IgD-negative memory B cell (primary cell): ENCODE measurements at regions not wholly inside any gene's neighbourhood (a gene's known extent, or its start where the extent isn't known, plus 50 kb on each side); places are given as distances from the start of the nearest gene placed in this dataset.
"Not testable (repeated sequence)": the region's sequence is repeated elsewhere in the genome, so short reads cannot be mapped to it uniquely, and the experiment has no call there.

Source experiments
- H3K27ac Mint-ChIP-seq, 3 donors: one replicate each; pipeline ENCODE4 v1.8.0; 2020 to 2022; ENCODE audit warnings: mild to moderate bottlenecking in 3 of 3, mixed read lengths in 3 of 3, moderate library complexity in 1 of 3
- H3K27me3 Mint-ChIP-seq: one replicate; pipeline ENCODE4 v1.8.0; 2021; ENCODE audit warnings: mixed read lengths
- H3K36me3 Mint-ChIP-seq: one replicate; pipeline ENCODE4 v1.8.0; 2020; ENCODE audit warnings: mild to moderate bottlenecking, mixed read lengths
- H3K4me1 Mint-ChIP-seq, 3 donors: one replicate each; pipeline ENCODE4 v1.8.0; 2020 to 2022; ENCODE audit warnings: mixed read lengths in 3 of 3, mild to moderate bottlenecking in 1 of 3
- H3K4me3 Mint-ChIP-seq, 4 donors: one replicate each; pipeline ENCODE4 v1.8.0; 2020 to 2022; ENCODE audit warnings: mild to moderate bottlenecking in 4 of 4, mixed read lengths in 4 of 4, moderate library complexity in 3 of 4
- H3K9me3 Mint-ChIP-seq, 3 donors: one replicate each; pipeline ENCODE4 v1.8.0; 2020 to 2021; ENCODE audit warnings: mixed read lengths in 3 of 3, mild to moderate bottlenecking in 1 of 3

DNA sequence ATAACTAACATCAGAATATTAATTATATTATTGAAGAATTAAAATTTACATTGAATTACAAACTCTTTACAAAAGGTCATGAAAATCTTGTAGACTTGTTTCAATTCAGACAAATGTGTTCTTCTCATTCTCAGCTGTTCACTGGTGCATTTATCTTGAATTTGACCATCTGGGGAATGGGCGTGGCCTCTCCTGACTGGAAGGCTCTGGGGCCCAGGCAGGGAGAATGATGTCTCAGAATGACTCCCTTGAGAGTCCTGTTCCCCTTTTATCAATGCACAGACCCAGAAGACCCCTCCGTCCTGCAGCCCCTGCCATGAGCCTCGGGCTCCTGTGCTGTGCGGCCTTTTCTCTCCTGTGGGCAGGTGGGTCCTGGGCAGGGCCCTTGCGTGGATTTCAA, 242.2 kb upstream of the PRSS1 start:
- not testable (repeated sequence) for H3K27ac Mint-ChIP-seq, H3K4me1 Mint-ChIP-seq, H3K9me3 Mint-ChIP-seq, H3K36me3 Mint-ChIP-seq, H3K4me3 Mint-ChIP-seq
- peaks cover 18% of the 10 kb centered on the region for H3K27me3 Mint-ChIP-seq

DNA sequence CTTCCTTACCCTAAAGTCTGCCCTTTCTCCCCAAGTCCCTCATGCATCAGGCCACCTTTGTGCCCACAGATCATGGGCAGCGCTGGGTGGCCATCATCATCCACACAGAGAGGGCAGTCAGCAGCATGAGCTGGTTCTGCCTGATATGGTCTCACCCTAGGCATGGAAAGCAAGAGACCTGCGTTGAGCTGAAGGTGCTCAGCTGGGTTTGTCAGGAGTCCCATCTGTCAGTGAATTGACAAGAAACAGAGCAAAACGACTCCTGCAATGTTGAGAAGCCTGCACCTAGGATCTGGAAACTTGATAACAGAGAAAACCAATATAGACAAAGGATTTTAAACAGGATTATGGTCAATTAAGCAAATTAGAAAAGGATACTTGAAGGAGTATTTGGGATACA, 242.7 kb upstream of the PRSS1 start:
- Mint-ChIP-seq H3K36me3 (no peaks in the 10 kb centered on the region), H3K27ac (no peak overlapping the region), H3K27me3 (peaks cover 18% of the 10 kb centered on the region), H3K4me3 (no peak overlapping the region), H3K9me3 (no peaks in the 10 kb centered on the region), H3K4me1 (peaks cover 0 to 2% (median 0%) of the 10 kb centered on the region in 3 donors)

DNA sequence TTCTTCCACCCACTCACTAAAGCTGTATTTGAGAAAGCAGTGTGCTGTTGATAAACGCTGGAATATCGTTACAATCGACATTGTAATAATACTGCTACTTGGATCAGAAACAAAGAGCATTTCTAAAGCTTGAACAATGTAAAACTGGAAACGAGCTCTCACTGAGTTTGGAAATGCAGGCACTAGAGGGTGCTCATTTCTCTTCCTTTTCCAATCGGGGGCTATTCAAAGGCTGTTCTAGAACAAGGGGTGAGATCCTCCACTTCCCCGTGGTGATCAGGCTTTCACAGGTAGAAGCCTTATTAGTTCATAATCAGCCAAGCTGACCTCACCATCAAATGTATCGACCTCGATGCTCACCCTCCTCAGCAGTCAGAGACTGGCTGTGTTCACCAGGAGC, 245.3 kb upstream of the PRSS1 start:
- H3K4me3 Mint-ChIP-seq, H3K27ac Mint-ChIP-seq, H3K36me3 Mint-ChIP-seq, H3K9me3 Mint-ChIP-seq, H3K4me1 Mint-ChIP-seq: not testable (repeated sequence)
- H3K27me3 Mint-ChIP-seq, result peaks cover 19% of the 10 kb centered on the region

DNA sequence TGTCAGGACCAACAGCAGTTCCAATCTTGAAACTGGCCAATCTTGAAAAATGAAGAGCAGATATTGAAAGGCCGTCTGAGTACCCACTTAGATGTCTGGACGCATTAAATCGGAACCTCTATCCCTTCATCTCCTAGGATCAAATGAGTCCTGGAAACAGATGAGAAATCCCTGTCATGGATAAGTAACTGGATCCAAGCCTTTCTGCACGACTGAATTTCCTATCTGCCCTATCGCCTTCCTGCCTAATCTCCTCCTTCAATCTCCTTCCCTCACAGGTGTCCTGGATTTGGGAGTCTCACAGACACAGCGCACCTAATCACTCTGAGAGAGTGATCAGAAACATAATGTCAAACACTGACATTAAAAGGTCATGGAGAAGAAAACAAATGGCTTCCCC, 245.2 kb upstream of the PRSS58 start:
- H3K27ac Mint-ChIP-seq, result no peak overlapping the region
- H3K4me3 Mint-ChIP-seq, result no peak overlapping the region
- H3K4me1 Mint-ChIP-seq, result no peaks in the 10 kb centered on the region
- peaks cover 16% of the 10 kb centered on the region for H3K27me3 Mint-ChIP-seq
- H3K9me3 Mint-ChIP-seq, result no peaks in the 10 kb centered on the region
- H3K36me3 Mint-ChIP-seq, result no peaks in the 10 kb centered on the region

DNA sequence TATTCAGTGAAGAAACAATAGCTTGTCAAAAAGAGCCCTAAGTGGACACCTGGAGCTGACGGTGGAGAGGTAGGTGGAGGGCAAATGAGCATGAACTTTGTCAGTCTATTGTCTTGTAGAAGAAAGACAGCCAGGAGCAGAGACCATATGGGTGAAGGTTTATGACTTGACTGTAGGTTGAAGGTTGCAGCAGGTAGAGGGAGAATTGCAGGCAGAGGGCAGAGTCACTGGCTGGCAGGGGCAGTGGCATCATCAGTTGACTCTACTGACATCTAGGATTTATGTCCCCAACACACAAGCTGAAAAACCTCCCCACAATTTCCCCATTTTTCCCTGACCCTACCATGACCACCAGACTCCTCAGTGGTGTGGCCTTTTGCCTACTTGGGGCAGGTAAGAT, 243.6 kb upstream of the PRSS58 start:
- H3K27me3 Mint-ChIP-seq, result peaks cover 20% of the 10 kb centered on the region
- no peak overlapping the region for H3K27ac Mint-ChIP-seq
- H3K36me3 Mint-ChIP-seq, result no peaks in the 10 kb centered on the region
- H3K4me1 Mint-ChIP-seq, result peaks cover 0 to 2% (median 0%) of the 10 kb centered on the region in 3 donors
- no peak overlapping the region for H3K4me3 Mint-ChIP-seq
- peaks cover 0 to 2% (median 0%) of the 10 kb centered on the region in 3 donors for H3K9me3 Mint-ChIP-seq

DNA sequence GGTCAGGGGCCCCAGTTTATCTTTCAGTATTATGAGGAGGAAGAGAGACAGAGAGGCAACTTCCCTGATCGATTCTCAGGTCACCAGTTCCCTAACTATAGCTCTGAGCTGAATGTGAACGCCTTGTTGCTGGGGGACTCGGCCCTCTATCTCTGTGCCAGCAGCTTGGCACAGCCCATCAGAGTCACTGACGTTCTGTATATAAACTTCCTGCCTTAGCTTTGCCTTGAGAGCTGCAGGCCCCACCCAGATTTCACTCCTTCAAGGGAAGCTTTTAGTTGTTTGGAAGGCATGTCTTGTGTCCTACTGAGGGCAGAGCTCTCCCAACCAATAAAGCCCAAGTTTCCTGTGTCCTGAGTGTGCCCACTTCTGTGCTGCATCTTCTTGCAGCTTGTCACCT, 242.5 kb upstream of the PRSS58 start:
- no peaks in the 10 kb centered on the region for H3K36me3 Mint-ChIP-seq
- H3K27ac Mint-ChIP-seq, result peak overlapping the region in 1 of 3 donors; percentile 18
- peaks cover 18% of the 10 kb centered on the region for H3K27me3 Mint-ChIP-seq
- peaks cover 0 to 2% (median 0%) of the 10 kb centered on the region in 3 donors for H3K9me3 Mint-ChIP-seq
- no peak overlapping the region for H3K4me3 Mint-ChIP-seq
- peaks cover 0 to 2% (median 0%) of the 10 kb centered on the region in 3 donors for H3K4me1 Mint-ChIP-seq

DNA sequence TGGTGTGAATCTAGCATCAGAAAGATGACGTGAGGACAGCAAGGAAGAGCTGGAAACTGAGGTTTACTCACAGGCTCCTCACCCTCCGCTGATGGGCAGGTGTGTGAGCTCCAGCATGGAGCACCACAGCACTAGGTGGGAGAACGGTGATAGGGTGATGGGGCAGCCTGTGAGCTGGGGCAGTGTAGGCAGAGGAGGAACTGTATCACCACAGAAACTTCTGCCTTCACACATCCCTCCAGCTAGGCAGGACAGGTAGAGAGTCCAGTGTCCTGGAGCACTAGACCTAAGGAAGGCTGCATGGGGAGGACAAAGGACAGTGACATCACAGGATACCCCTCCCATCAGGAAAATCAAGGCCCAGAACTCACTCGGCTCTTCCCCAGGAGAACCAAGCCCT, 241.8 kb upstream of the PRSS58 start:
- peaks cover 0 to 2% (median 0%) of the 10 kb centered on the region in 3 donors for H3K9me3 Mint-ChIP-seq
- H3K27me3 Mint-ChIP-seq, result peaks cover 18% of the 10 kb centered on the region
- H3K27ac Mint-ChIP-seq, result peak overlapping the region in 1 of 3 donors; percentile 7
- H3K4me3 Mint-ChIP-seq, result no peak overlapping the region
- H3K36me3 Mint-ChIP-seq, result no peaks in the 10 kb centered on the region
- H3K4me1 Mint-ChIP-seq, result peaks cover 0 to 2% (median 0%) of the 10 kb centered on the region in 3 donors

DNA sequence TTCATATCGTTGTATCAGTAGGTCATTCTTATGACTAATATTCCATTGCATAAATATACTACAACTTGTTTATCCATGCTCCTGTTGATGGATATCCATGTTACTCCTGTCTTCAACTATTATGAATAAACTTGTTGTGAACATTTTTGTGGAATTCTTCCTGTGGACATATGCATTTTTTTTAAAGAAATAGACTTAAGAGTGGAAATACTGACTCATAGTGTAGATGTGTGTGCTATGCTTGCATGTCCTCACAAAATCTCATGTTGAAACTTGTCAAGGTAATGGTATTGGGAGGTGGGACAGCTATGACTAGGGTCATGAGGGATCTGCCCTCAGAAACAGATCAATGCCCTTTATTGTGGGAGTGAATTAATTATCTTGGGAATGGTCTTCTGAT, 240.5 kb upstream of the PRSS58 start:
- Mint-ChIP-seq H3K27ac (no peak overlapping the region), H3K9me3 (peaks cover 0 to 2% (median 0%) of the 10 kb centered on the region in 3 donors), H3K36me3 (no peaks in the 10 kb centered on the region), H3K4me3 (peak overlapping the region in 1 of 4 donors; percentile 2), H3K27me3 (peaks cover 19% of the 10 kb centered on the region), H3K4me1 (peaks cover 0 to 2% (median 0%) of the 10 kb centered on the region in 3 donors)

DNA sequence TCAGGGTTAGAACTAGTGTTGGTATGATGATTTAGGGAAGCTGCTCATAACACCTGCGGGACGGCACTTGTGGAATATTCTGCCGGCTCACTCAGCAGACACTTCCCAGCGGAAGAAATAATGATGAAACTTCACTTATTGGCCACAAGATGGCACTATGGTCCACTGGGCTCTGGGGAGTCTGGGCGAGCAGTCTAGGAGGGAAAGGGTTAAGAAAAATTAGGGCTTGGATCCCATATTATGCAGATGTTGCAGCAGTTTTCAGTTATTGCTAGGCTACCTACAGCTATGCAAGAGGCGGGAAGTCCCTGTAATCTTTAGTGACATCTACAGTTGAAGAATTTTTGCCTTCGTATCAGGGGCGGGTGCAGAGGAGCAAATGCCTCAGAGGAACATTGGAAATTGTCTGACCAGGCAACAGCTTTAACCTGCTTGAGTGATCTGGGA, 238.7 kb upstream of the PRSS58 start:
- Mint-ChIP-seq H3K4me3 (peak overlapping the region in 1 of 4 donors; percentile 18), H3K36me3 (no peaks in the 10 kb centered on the region)

DNA sequence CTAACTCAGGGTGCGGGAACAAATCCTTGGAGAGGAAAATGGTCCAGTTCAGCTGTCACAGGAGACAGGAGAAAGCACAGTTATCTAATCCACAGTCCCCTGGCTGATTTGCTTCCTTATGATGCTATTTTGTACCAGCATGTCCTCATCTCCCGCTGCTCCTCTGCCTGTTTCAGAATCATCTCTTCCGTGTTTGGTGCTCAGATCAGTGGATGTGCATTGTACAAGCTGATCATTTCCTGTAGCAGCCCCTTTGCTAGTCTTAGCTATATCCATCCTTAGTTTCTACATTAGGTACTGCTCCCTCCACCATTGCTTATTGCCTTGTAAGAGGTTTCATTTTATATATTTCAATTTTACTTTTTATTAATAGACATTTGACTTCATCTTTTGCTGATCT, 238.0 kb upstream of the PRSS58 start:
- H3K9me3 Mint-ChIP-seq, H3K36me3 Mint-ChIP-seq, H3K4me1 Mint-ChIP-seq, H3K27ac Mint-ChIP-seq: not testable (repeated sequence)
- Mint-ChIP-seq H3K4me3 (peak overlapping the region in 1 of 4 donors; percentile 6), H3K27me3 (peaks cover 21% of the 10 kb centered on the region)

More for the DNA sequence above, 238.7 kb upstream of the PRSS58 start:
- peaks cover 0 to 2% (median 0%) of the 10 kb centered on the region in 3 donors for H3K9me3 Mint-ChIP-seq
- peaks cover 0 to 2% (median 0%) of the 10 kb centered on the region in 3 donors for H3K4me1 Mint-ChIP-seq
- H3K27me3 Mint-ChIP-seq, result peaks cover 21% of the 10 kb centered on the region
- no peak overlapping the region for H3K27ac Mint-ChIP-seq

DNA sequence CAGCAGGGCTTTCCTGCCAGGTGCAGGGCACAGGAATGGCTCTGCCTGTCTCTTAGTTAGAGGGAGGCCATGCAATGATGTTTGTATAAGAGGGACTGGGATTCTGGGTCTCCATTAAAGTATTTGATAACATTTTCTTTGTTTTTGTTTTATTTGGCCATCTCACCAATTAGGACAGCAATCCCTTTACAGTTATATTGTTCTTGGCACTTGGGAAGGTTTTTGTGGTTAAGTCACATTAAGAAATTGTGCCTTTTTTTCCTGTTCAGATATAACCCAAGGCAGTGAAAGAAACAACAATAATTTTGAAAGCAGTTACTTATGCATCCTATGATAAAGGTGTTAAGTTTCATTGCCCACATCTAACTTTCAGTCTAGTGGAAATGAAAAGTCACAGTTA, 237.4 kb upstream of the PRSS58 start:
- not testable (repeated sequence) for H3K4me1 Mint-ChIP-seq, H3K9me3 Mint-ChIP-seq, H3K27ac Mint-ChIP-seq, H3K36me3 Mint-ChIP-seq, H3K4me3 Mint-ChIP-seq
- H3K27me3 Mint-ChIP-seq, result peaks cover 21% of the 10 kb centered on the region

DNA sequence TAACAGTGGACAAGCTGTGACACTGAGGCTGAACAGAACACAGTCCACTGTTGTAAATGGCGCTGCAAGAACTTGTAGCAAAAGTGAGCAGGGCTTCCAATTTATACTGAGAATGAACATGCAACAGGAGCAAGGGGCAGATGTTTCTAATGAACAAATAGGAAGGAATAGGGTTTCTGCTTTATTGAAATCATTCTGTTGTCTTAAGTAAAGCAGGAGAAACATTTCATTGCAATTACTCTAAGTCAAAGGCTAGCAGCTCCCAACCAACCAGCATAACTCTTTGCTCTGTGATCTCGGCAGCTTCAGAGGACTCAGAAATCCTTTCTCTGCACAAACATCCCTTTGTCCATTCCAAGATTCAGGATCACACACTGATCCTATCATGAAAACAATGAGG, 236.2 kb upstream of the PRSS58 start:
- H3K4me1 Mint-ChIP-seq, result peaks cover 0 to 2% (median 0%) of the 10 kb centered on the region in 3 donors
- H3K36me3 Mint-ChIP-seq, result no peaks in the 10 kb centered on the region
- peaks cover 17% of the 10 kb centered on the region for H3K27me3 Mint-ChIP-seq
- peaks cover 0 to 2% (median 0%) of the 10 kb centered on the region in 3 donors for H3K9me3 Mint-ChIP-seq
- H3K4me3 Mint-ChIP-seq, result no peak overlapping the region
- H3K27ac Mint-ChIP-seq, result no peak overlapping the region

DNA sequence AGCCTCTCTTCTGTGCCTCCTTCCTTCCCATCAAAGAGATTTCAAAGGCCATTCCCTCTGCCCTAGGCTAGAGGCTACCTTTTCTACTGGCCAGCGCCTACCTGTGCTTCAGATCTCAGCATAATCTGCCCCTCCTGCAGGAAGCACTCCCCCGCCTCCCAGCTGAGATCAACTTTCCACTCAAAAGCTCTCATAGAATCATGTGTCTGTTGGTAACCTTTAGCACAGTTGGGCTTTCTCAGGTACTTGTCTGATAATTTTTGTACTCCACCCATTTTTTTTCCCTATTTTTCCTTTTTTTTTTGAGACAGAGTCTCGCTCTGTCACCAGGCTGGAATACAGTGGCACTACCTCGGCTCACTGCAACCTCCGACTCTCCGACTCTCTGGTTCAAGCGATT, 231.0 kb upstream of the PRSS58 start:
- H3K27ac Mint-ChIP-seq, result no peak overlapping the region
- peaks cover 16% of the 10 kb centered on the region for H3K27me3 Mint-ChIP-seq
- H3K9me3 Mint-ChIP-seq, result no peaks in the 10 kb centered on the region
- peak overlapping the region in 1 of 4 donors; percentile 36 for H3K4me3 Mint-ChIP-seq
- H3K36me3 Mint-ChIP-seq, result peaks cover 3% of the 10 kb centered on the region
- peaks cover 0 to 7% (median 7%) of the 10 kb centered on the region in 3 donors for H3K4me1 Mint-ChIP-seq

DNA sequence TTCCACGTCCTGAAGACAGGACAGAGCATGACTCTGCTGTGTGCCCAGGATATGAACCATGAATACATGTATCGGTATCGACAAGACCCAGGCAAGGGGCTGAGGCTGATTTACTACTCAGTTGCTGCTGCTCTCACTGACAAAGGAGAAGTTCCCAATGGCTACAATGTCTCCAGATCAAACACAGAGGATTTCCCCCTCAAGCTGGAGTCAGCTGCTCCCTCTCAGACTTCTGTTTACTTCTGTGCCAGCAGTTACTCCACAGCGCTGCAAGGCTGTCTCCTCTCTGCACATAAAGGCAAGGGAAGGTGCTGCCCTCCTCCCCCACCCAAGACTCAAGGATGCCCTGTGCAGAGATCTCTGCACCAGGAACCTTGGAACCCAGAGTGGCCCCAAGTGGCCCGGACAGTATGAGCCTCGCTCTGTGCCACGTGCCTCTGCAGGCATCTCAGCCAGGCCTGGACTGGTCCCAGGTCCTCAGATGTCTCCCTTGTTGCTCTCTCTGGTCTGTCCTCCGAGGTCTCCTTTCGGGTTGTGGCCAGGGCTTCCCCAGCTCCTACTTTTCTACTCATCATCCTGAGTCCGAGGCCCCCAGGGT, 230.3 kb upstream of the PRSS58 start:
- H3K9me3 Mint-ChIP-seq, result no peaks in the 10 kb centered on the region
- H3K4me1 Mint-ChIP-seq, result peaks cover 2 to 9% (median 8%) of the 10 kb centered on the region in 3 donors
- peaks cover 17% of the 10 kb centered on the region for H3K27me3 Mint-ChIP-seq
- peak overlapping the region in 1 of 4 donors; percentile 14 for H3K4me3 Mint-ChIP-seq
- H3K36me3 Mint-ChIP-seq, result peaks cover 3% of the 10 kb centered on the region
- H3K27ac Mint-ChIP-seq, result no peak overlapping the region

DNA sequence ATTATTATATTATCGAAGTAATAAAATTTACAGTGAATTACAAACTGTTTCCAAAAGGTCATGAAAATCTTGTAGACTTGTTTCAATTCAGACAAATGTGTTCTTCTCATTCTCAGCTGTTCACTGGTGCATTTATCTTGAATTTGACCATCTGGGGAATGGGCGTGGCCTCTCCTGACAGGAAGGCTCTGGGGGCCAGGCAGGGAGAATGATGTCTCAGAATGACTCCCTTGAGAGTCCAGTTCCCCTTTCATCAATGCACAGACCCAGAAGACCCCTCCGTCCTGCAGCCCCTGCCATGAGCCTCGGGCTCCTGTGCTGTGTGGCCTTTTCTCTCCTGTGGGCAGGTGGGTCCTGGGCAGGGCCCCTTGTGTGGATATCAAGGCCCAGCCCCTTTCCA, 229.7 kb upstream of the PRSS58 start:
- Mint-ChIP-seq H3K4me3 (peak overlapping the region in 1 of 4 donors; percentile 14), H3K4me1 (peaks cover 7 to 14% (median 8%) of the 10 kb centered on the region in 3 donors), H3K27me3 (peaks cover 13% of the 10 kb centered on the region)
- not testable (repeated sequence) for H3K9me3 Mint-ChIP-seq, H3K36me3 Mint-ChIP-seq, H3K27ac Mint-ChIP-seq

DNA sequence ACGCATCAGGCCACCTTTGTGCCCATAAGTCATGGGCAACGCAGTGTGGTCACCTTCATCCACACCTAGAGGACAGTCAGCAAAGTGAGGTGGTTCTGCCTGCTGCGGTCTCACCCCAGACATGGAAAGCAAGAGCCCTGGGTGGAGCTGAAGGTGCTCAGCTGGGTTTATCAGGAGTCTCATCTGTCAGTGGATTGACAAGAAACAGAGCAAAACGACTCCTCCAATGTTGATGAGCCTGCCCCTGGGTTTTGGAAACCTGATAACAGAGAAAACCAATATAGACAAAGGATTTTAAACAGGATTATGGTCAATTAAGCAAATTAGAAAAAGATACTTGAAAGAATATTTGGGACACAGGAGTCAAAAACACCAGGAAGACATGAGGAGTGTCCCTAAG, 229.3 kb upstream of the PRSS58 start:
- Mint-ChIP-seq H3K4me1 (peaks cover 7 to 15% (median 8%) of the 10 kb centered on the region in 3 donors), H3K27me3 (peaks cover 13% of the 10 kb centered on the region), H3K36me3 (peaks cover 3% of the 10 kb centered on the region), H3K9me3 (no peaks in the 10 kb centered on the region), H3K27ac (peak overlapping the region in 1 of 3 donors; percentile 40), H3K4me3 (peak overlapping the region in 1 of 4 donors; percentile 9)
